ENCODE measurements at regions not wholly inside any gene's neighbourhood (a gene's known extent, or its start where the extent isn't known, plus 50 kb on each side); places are given as distances from the start of the nearest gene placed in this dataset.

- TF ChIP-seq CTCF (IDR thresholded peaks at IDR 0.05) (no peak), POLR2A (IDR thresholded peaks at IDR 0.05) (no peak)
These were observed 347.5 kb upstream of the TNRC6C start for GRCh38 chr17:77610972-77611521.

All from transverse colon (tissue), 3 donors.